Mammary epithelial cell (primary cell): ENCODE measurements at regions not wholly inside any gene's neighbourhood (a gene's known extent, or its start where the extent isn't known, plus 50 kb on each side); places are given as distances from the start of the nearest gene placed in this dataset.

Experiments used
- EZH2 ChIP-seq: IDR thresholded peaks from 2 replicates; pipeline ENCODE4 v1.6.1; 2012; ENCODE audit warnings: low read length, inconsistent platforms, borderline replicate concordance
- TF ChIP-seq, protein P1 (sequence below), 2 donors: IDR thresholded peaks in 1 of 2; conservative IDR thresholded peaks in 1 of 2; 2 replicates each; pipeline ENCODE4 v1.5.1; 2011 to 2012; ENCODE audit warnings: inconsistent platforms in 2 of 2, low read length in 2 of 2, mild to moderate bottlenecking in 2 of 2, control low read depth in 1 of 2, low read depth in 1 of 2; ENCODE audit not compliant: insufficient read depth in 1 of 2; ENCODE audit errors: extremely low read depth in 1 of 2

DNA sequence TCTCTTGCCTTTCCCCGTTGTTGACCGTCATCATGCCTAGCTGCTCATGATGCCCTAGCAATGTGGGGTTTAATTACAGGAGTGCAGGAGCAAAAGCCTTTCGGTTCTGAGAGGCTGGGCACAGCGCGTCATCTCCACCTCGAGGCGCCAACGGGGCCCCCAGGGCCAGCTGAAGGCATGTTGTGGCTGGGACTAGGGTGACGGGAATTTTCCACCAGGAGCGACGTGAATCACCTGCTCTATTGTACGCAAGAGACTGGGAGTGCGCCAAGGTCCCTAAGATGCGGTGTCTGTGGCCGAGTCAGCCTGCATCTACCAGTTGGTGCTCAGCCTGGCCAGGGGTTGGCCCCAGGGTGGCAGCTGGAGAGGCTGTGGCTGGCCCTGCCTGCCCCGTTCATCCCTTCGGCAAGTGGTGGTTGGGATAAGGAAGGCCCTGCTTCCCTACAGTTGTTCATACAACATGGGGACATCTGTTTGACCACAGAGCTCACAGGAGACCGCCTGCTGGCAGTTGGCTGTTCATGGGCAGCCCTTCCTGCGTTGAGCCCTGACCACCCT, 1175.6 kb downstream of the BRD1 start:
- TF ChIP-seq, protein P1, sequence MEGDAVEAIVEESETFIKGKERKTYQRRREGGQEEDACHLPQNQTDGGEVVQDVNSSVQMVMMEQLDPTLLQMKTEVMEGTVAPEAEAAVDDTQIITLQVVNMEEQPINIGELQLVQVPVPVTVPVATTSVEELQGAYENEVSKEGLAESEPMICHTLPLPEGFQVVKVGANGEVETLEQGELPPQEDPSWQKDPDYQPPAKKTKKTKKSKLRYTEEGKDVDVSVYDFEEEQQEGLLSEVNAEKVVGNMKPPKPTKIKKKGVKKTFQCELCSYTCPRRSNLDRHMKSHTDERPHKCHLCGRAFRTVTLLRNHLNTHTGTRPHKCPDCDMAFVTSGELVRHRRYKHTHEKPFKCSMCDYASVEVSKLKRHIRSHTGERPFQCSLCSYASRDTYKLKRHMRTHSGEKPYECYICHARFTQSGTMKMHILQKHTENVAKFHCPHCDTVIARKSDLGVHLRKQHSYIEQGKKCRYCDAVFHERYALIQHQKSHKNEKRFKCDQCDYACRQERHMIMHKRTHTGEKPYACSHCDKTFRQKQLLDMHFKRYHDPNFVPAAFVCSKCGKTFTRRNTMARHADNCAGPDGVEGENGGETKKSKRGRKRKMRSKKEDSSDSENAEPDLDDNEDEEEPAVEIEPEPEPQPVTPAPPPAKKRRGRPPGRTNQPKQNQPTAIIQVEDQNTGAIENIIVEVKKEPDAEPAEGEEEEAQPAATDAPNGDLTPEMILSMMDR (conservative IDR thresholded peaks at IDR 0.05 in 1 of 2, IDR thresholded peaks at IDR 0.05 in 1 of 2; ENCODE audit: extremely low read depth in 1 of 2, insufficient read depth in 1 of 2, low read depth in 1 of 2, low read length in 2 of 2): no peak
- no peak for TF ChIP-seq EZH2
